ENCODE measurements at regions not wholly inside any gene's neighbourhood (a gene's known extent, or its start where the extent isn't known, plus 50 kb on each side); places are given as distances from the start of the nearest gene placed in this dataset.
"Not testable (repeated sequence)": the region's sequence is repeated elsewhere in the genome, so short reads cannot be mapped to it uniquely, and the experiment has no call there.

GRCh38 chr1:38787041-38787440, 72.5 kb downstream of the RRAGC start:
- DNase-seq: no peak

- DNase-seq: no peak
Observed at GRCh38 chr1:38786040-38786436, 73.5 kb downstream of the RRAGC start.

- no peak for DNase-seq
Observed at GRCh38 chr1:38785285-38786039, 74.1 kb downstream of the RRAGC start.

- no peak for DNase-seq
Observed at GRCh38 chr1:38784452-38785284, 74.9 kb downstream of the RRAGC start.

GRCh38 chr1:38783640-38784229, 75.8 kb downstream of the RRAGC start:
- DNase-seq: no peak

- no peak for DNase-seq
Observed at GRCh38 chr1:38781872-38782617, 77.5 kb downstream of the RRAGC start.

GRCh38 chr1:38780133-38780532, 79.4 kb downstream of the RRAGC start:
- DNase-seq: no peak

GRCh38 chr1:38779491-38779890, 80.1 kb downstream of the RRAGC start:
- DNase-seq: no peak

GRCh38 chr1:38778521-38778920, 81.1 kb downstream of the RRAGC start:
- DNase-seq: no peak

GRCh38 chr1:38778051-38778450, 81.5 kb downstream of the RRAGC start:
- DNase-seq: no peak

- no peak for DNase-seq
Observed at GRCh38 chr1:38777464-38777957, 82.1 kb downstream of the RRAGC start.

- DNase-seq: no peak
Observed at GRCh38 chr1:38776466-38777065, 83.0 kb downstream of the RRAGC start.

GRCh38 chr1:38775175-38775845, 84.3 kb downstream of the RRAGC start:
- no peak for DNase-seq

GRCh38 chr1:38773483-38773882, 86.1 kb downstream of the RRAGC start:
- no peak for DNase-seq

- DNase-seq: no peak
Observed at GRCh38 chr1:38772953-38773352, 86.6 kb downstream of the RRAGC start.

- no peak for DNase-seq
Observed at GRCh38 chr1:38772026-38772425, 87.5 kb downstream of the RRAGC start.

- not testable (repeated sequence) for DNase-seq
Observed at GRCh38 chr1:38770516-38771173, 88.9 kb downstream of the RRAGC start.

GRCh38 chr1:38766125-38766524, 93.4 kb downstream of the RRAGC start:
- no peak for DNase-seq

- DNase-seq: no peak
Observed at GRCh38 chr1:38763121-38763520, 96.5 kb downstream of the RRAGC start.

GRCh38 chr1:38760562-38760961, 99.0 kb downstream of the RRAGC start:
- no peak for DNase-seq

GRCh38 chr1:38758820-38759219, 100.8 kb downstream of the RRAGC start:
- no peak for DNase-seq

All from stimulated activated naive CD4-positive, alpha-beta T cell treated with Interleukin-2 at 50 U/mL for 16 hours (primary cell).